GM12878 (cell line): ENCODE measurements at regions not wholly inside any gene's neighbourhood (a gene's known extent, or its start where the extent isn't known, plus 50 kb on each side); places are given as distances from the start of the nearest gene placed in this dataset.

Source experiments
- MXI1 ChIP-seq: fragments of 150-350 bp; IDR thresholded peaks from 2 replicates; pipeline ENCODE4 v1.6.1; 2011; ENCODE audit warnings: low read depth, mild to moderate bottlenecking, inconsistent platforms, low read length, improper control_type of control experiment
- POLR2A ChIP-seq: IDR thresholded peaks from 2 replicates; pipeline ENCODE4 v1.6.1; 2011; ENCODE audit warnings: low read depth, mild to moderate bottlenecking, low read length
- SMARCA5 ChIP-seq: fragments of 450-650 bp; IDR thresholded peaks from 2 replicates; pipeline ENCODE4 v1.6.1; 2017; ENCODE audit warnings: mild to moderate bottlenecking
- TCF3 ChIP-seq: IDR thresholded peaks from 2 replicates; pipeline ENCODE4 v1.6.1; 2012; ENCODE audit warnings: low read depth, mild to moderate bottlenecking, low read length, borderline replicate concordance; ENCODE audit not compliant: insufficient read depth
- TF ChIP-seq, protein P1 (sequence below): IDR thresholded peaks from 2 replicates; pipeline ENCODE4 v1.6.1; 2011; ENCODE audit warnings: borderline replicate concordance, low read depth, mild to moderate bottlenecking, moderate library complexity, mixed read lengths, low read length; ENCODE audit not compliant: insufficient read depth; ENCODE audit errors: extremely low read length
- TF ChIP-seq, protein P2 (sequence below): IDR thresholded peaks from 2 replicates; pipeline ENCODE4 v1.6.1; 2012; ENCODE audit warnings: low read depth, low read length, improper control_type of control experiment
- TF ChIP-seq, protein P3 (sequence below), 3 experiments: IDR thresholded peaks in 2 of 3; conservative IDR thresholded peaks in 1 of 3; 2 replicates each; pipeline ENCODE4 v1.5.1; 2011; ENCODE audit warnings: low read depth in 3 of 3, low read length in 3 of 3, mild to moderate bottlenecking in 3 of 3, control low read depth in 2 of 3, moderate library complexity in 2 of 3, inconsistent platforms in 1 of 3, mixed read lengths in 1 of 3; ENCODE audit not compliant: control insufficient read depth in 2 of 3, insufficient read depth in 1 of 3; ENCODE audit errors: extremely low read depth in 1 of 3

DNA sequence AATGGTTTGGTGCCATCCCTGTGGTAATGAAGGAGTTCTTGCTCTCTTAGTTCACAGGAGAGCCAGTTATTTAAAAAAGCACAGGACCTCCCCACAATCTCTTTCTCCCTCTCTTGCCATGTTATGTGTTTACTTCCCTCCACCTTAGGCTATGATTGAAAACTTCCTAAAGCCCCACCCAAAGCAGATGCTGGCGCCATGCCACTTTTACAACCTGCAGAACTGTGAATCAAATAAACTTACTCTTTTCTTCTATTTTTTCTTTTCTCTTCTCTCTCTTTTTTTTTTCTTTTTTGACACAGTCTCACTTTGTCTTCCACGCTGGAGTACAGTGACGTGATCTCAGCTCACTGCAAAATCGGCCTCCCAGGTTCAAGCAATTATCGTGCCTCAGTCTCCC, 508.4 kb upstream of the EPHA7 start:
- TF ChIP-seq TCF3 (no peak), SMARCA5 (no peak), POLR2A (no peak), MXI1 (no peak)
- TF ChIP-seq, protein P1, sequence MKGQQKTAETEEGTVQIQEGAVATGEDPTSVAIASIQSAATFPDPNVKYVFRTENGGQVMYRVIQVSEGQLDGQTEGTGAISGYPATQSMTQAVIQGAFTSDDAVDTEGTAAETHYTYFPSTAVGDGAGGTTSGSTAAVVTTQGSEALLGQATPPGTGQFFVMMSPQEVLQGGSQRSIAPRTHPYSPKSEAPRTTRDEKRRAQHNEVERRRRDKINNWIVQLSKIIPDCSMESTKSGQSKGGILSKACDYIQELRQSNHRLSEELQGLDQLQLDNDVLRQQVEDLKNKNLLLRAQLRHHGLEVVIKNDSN = no peak
- TF ChIP-seq, protein P2, sequence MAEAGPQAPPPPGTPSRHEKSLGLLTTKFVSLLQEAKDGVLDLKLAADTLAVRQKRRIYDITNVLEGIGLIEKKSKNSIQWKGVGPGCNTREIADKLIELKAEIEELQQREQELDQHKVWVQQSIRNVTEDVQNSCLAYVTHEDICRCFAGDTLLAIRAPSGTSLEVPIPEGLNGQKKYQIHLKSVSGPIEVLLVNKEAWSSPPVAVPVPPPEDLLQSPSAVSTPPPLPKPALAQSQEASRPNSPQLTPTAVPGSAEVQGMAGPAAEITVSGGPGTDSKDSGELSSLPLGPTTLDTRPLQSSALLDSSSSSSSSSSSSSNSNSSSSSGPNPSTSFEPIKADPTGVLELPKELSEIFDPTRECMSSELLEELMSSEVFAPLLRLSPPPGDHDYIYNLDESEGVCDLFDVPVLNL = no peak
- TF ChIP-seq, protein P3, sequence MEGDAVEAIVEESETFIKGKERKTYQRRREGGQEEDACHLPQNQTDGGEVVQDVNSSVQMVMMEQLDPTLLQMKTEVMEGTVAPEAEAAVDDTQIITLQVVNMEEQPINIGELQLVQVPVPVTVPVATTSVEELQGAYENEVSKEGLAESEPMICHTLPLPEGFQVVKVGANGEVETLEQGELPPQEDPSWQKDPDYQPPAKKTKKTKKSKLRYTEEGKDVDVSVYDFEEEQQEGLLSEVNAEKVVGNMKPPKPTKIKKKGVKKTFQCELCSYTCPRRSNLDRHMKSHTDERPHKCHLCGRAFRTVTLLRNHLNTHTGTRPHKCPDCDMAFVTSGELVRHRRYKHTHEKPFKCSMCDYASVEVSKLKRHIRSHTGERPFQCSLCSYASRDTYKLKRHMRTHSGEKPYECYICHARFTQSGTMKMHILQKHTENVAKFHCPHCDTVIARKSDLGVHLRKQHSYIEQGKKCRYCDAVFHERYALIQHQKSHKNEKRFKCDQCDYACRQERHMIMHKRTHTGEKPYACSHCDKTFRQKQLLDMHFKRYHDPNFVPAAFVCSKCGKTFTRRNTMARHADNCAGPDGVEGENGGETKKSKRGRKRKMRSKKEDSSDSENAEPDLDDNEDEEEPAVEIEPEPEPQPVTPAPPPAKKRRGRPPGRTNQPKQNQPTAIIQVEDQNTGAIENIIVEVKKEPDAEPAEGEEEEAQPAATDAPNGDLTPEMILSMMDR (IDR thresholded peaks at IDR 0.05 in 2 of 3, conservative IDR thresholded peaks at IDR 0.05 in 1 of 3; ENCODE audit: control insufficient read depth in 2 of 3, extremely low read depth in 1 of 3, insufficient read depth in 1 of 3, low read depth in 3 of 3, low read length in 3 of 3) = no peak
